Common myeloid progenitor, CD34-positive (primary cell): ENCODE measurements at regions not wholly inside any gene's neighbourhood (a gene's known extent, or its start where the extent isn't known, plus 50 kb on each side); places are given as distances from the start of the nearest gene placed in this dataset.

Experiments
- CTCF ChIA-PET: fragments of 350-600 bp; sonication (Branson Sonifier 250); formaldehyde crosslinking; loops from one replicate; lab custom pipeline; 2021; ENCODE audit warnings: antibody characterized with exemption; lab: Charles Lee
- POLR2A ChIA-PET: fragments of 350-600 bp; sonication (Branson Sonifier 250); formaldehyde crosslinking; loops from one replicate; lab custom pipeline; 2021; ENCODE audit warnings: antibody characterized with exemption; lab: Charles Lee
- DNase-seq, 3 donors: peaks; one replicate each; pipeline versions ENCODE4 v3.0.0 to v3.0.0-alpha.2; 2013
- H3K27ac ChIP-seq, 2 experiments: 1 replicate in 1 of 2; 2 replicates in 1 of 2; pipeline ENCODE4 v1.7.0; 2013; ENCODE audit warnings: inconsistent platforms in 2 of 2, low read length in 2 of 2, mild to moderate bottlenecking in 2 of 2, low read depth in 1 of 2, moderate library complexity in 1 of 2; ENCODE audit not compliant: severe bottlenecking in 2 of 2, insufficient read depth in 1 of 2, poor library complexity in 1 of 2
- H3K27me3 ChIP-seq, 5 experiments: replicated peaks in 2 of 5; 1 replicate in 3 of 5; 2 replicates in 2 of 5; pipeline versions ENCODE4 v1.6.1 to v1.7.0; 2013; ENCODE audit warnings: low read length in 4 of 5, mild to moderate bottlenecking in 2 of 5, moderate library complexity in 2 of 5, inconsistent platforms in 1 of 5; ENCODE audit not compliant: insufficient read depth in 5 of 5, control insufficient read depth in 4 of 5
- H3K36me3 ChIP-seq, 4 experiments: 1 replicate in 2 of 4; 2 replicates in 2 of 4; pipeline versions ENCODE4 v1.6.1 to v1.7.0; 2013; ENCODE audit warnings: low read length in 3 of 4, control low read depth in 1 of 4, mild to moderate bottlenecking in 1 of 4; ENCODE audit not compliant: control insufficient read depth in 4 of 4, insufficient read depth in 4 of 4
- H3K4me1 ChIP-seq, 4 experiments: 1 replicate in 3 of 4; 2 replicates in 1 of 4; pipeline versions ENCODE4 v1.6.1 to v1.7.1; 2013; ENCODE audit warnings: low read length in 3 of 4, mild to moderate bottlenecking in 3 of 4, control low read depth in 1 of 4, inconsistent platforms in 1 of 4, moderate library complexity in 1 of 4; ENCODE audit not compliant: control insufficient read depth in 4 of 4, insufficient read depth in 4 of 4; ENCODE audit errors: control extremely low read depth in 1 of 4
- H3K4me3 ChIP-seq, 7 experiments: 1 replicate in 4 of 7; 2 replicates in 3 of 7; pipeline versions ENCODE4 v1.5.1 to v1.7.0; 2013; ENCODE audit warnings: mild to moderate bottlenecking in 7 of 7, low read length in 6 of 7, moderate library complexity in 6 of 7, inconsistent platforms in 2 of 7, low read depth in 2 of 7, control low read depth in 1 of 7; ENCODE audit not compliant: insufficient read depth in 4 of 7, control insufficient read depth in 1 of 7; ENCODE audit errors: extremely low read depth in 1 of 7
- H3K9me3 ChIP-seq, 5 experiments: 1 replicate in 4 of 5; 2 replicates in 1 of 5; pipeline versions ENCODE4 v1.6.1 to v1.7.1; 2013; ENCODE audit warnings: low read length in 4 of 5, mild to moderate bottlenecking in 2 of 5, inconsistent platforms in 1 of 5, low read depth in 1 of 5, moderate library complexity in 1 of 5; ENCODE audit not compliant: control insufficient read depth in 4 of 5, insufficient read depth in 2 of 5; ENCODE audit errors: control extremely low read depth in 1 of 5
- WGBS: methylation state at CpG from one replicate; pipeline ENCODE4 v1.1.5; 2013; ENCODE audit not compliant: insufficient coverage; 5-methylcytosine and 5-hydroxymethylcytosine counted together

DNA sequence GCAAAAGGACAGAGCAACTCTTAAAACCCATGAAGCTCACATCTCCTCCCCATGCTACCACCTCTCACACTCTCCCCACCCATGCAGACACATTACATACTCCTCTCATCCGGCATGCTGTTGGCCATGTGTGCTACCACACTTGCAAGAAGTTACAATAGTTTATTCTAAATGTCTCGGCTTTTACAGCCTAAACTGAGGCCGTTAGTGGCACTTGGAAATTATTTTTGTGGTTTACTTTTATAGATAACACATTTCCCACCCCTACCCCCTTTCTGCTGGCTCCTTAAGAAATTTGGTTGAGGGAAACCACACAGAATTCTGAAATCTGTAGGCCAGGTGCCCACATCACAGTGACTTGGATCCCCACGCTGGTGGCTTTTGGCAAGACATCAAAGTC, 141.1 kb upstream of the HHIP start:
- Histone ChIP-seq H3K9me3 (peaks cover 0 to 3% (median 0%) of the 10 kb centered on the region in 5 experiments), H3K4me3 (no peak overlapping the region), H3K36me3 (no peaks in the 10 kb centered on the region), H3K27me3 (no peaks in the 10 kb centered on the region), H3K4me1 (peaks cover 0 to 9% (median 0%) of the 10 kb centered on the region in 4 experiments), H3K27ac (no peak overlapping the region)
- CTCF ChIA-PET: no interaction called here
- WGBS: no CpG with 5 or more reads among the region's 4 CpGs
- no peak for DNase-seq
- POLR2A ChIA-PET: no interaction called here

DNA sequence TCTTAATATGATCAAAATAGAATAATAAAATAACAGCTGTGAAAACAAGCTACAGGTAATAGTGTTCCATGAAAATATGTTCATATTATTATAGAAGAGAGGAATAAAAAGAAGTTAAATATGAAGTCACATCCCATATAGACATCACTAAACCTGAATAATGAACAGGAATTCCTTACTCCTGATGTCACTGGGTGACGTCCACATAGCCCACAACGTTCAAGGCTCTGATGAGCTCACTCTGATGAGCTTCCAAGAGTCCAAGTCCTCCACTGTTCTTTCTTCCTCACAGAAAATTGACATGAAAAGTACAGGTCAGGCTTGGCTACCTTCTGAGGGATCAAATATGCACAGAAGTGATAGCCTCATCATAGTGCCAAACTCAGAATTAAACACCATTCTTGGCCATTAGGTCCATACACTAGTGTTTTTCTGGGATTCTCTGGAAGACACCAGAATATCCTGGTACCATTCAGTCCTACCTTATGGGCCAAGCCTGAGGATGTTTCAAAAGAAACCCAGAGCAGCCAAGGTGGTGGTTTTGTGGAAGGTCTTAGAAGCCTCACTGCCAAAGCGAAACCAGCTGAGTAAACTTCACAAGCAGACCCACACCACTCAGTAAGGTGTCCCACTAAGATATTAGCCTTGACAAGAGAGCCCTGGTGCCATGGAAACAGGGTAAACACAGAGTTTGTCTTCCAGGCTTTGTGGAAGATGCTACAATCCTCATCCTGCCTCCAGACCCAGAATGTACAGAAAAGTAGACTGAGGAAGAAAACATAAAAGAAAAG, 138.4 kb upstream of the HHIP start:
- Histone ChIP-seq H3K36me3 (no peaks in the 10 kb centered on the region), H3K27me3 (no peaks in the 10 kb centered on the region), H3K27ac (no peak overlapping the region), H3K4me1 (no peaks in the 10 kb centered on the region), H3K4me3 (no peak overlapping the region), H3K9me3 (no peaks in the 10 kb centered on the region)
- DNase-seq: no peak
- 95% methylated on average over 2 of the region's 3 CpGs for WGBS
- ChIA-PET POLR2A (no interaction called here), CTCF (no interaction called here)

DNA sequence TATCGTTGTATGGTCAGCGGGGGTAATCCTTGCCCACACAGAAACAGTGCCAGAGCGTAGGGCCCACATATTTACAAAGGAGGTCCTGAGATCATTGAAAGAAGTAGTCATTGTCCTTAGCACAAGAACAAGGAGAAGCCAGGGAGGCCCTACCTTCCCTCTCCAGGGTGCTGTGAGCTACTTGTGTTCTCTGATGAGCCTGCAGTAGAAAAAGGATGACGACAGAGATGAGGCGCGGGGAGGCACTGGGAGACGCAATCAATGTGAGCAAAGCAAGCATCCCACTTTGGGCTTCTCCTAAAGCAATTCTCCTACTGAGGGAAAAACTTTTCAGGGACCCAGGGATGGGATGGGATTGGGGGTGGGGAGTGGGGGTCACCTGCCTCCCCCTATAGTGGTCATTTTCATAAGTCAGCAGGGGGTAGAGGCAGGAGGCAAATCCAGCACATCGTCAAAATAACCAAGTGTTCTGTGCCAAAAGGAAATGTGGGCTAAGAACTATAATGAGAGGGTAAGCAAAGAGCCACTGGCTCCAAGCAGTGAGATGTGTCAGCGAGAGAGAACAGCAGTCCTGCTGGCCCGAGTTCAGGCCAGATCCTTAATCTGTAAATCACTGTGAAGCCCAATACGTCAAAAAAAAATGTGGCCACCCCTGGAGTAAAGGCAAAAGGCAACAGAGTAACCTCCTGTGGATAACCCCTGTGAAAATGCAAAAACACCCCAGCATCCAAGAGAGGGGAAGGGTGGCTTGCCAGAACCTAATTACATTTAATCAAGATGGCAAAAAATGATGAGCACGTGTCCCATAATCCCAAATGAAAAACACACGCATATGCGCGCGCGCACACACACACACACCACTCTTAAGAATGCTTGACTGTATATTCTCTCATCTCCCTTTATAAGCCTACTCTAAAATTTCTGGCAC, 136.6 kb upstream of the HHIP start:
- CTCF ChIA-PET: no interaction called here
- POLR2A ChIA-PET: no interaction called here
- Histone ChIP-seq H3K36me3 (no peaks in the 10 kb centered on the region), H3K4me3 (no peak overlapping the region), H3K27me3 (no peaks in the 10 kb centered on the region), H3K9me3 (no peaks in the 10 kb centered on the region), H3K4me1 (no peaks in the 10 kb centered on the region), H3K27ac (no peak overlapping the region)
- DNase-seq: no peak
- WGBS: 83% methylated on average over 12 of the region's 17 CpGs

DNA sequence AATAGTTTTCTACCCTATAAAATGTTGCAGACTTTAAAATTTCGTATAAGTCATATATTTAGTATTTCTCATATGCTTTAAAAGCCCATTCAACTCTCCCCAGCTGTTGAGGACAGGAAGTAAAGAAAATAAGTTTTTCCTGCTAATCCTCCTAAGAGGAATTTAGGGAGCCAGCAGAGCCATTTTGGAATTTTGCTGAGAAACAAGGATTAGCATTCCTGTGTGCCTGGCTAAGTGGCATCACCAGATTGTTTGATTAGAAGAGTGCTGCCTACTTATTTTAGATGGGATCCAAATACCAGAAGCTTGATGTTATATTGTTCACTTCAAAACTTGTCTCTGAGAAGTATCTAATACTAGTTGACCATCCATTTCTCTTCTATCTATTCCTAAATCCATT, 131.2 kb upstream of the HHIP start:
- Histone ChIP-seq H3K27ac (no peak overlapping the region), H3K4me1 (no peaks in the 10 kb centered on the region), H3K36me3 (no peaks in the 10 kb centered on the region), H3K27me3 (peaks cover 0 to 4% (median 0%) of the 10 kb centered on the region in 5 experiments), H3K4me3 (no peak overlapping the region), H3K9me3 (peaks cover 0 to 2% (median 0%) of the 10 kb centered on the region in 5 experiments)
- ChIA-PET POLR2A (no interaction called here), CTCF (no interaction called here)
- no CpG with 5 or more reads among the region's 1 CpG for WGBS
- DNase-seq: no peak

DNA sequence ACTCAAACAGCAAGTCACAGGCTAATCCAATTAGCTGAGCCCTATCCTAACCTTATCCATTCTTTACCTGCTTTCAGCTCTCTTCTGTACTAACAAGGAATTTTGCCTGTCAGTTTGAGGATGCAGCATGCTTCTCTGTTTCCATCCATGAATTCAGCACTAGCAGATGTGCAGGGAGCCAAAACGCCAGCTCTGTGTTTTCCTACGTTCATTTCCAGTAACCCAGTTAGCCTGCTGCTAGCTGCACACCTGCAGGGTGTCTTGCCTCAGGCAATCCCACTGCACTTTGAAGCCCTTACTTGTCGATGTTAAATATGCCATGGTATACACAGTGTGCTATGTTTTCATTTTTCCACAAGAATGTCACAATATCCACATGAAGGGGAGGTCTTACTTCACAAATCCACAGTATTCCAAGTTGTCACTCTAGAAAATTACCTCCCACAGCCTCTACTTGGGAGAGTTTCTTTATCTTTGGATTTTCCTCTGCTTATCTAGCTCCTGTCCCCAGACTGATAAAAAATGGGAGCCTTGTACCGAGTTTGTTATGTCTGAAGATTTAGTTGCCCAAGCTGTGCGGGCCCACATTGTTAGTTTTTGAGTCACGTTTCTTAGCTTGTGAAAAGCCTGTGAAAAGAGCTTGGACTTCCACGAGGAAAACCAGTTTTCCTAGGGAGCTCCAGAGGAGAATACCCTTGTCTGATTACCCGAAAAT, 127.6 kb upstream of the HHIP start:
- CTCF ChIA-PET: interaction anchor here (1.3 kb wide), 1 partner anchor 284 kb away, joined by 3 read pairs; no protein-coding TSS in a partner anchor
- 95% methylated on average over 8 of the region's 8 CpGs for WGBS
- Histone ChIP-seq H3K4me3 (no peak overlapping the region), H3K4me1 (no peaks in the 10 kb centered on the region), H3K9me3 (peaks cover 0 to 2% (median 0%) of the 10 kb centered on the region in 5 experiments), H3K36me3 (no peaks in the 10 kb centered on the region), H3K27ac (no peak overlapping the region), H3K27me3 (peaks cover 0 to 6% (median 0%) of the 10 kb centered on the region in 5 experiments)
- POLR2A ChIA-PET: no interaction called here
- DNase-seq: no peak

DNA sequence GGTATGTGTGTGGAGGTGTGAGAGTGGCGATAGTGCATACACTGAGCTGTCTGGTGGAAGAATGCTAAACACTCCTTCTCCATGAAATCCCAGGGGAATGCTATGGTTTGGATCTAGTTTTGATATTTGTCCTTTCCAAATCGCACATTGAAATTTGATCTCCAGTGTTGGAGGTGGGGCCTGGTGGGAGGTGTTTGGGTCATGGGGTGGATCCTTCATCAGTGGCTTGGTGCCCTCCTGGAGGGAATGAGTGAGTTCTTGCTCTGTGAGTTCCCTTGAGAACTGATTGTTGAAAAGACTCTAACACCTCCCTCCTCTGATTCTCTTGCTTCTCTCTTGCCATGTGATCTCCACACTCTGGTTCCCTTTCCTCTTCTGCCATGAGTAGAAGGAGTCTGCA, 114.1 kb upstream of the HHIP start:
- no CpG with 5 or more reads among the region's 2 CpGs for WGBS
- ChIA-PET CTCF (no interaction called here), POLR2A (no interaction called here)

More for the DNA sequence above, 114.1 kb upstream of the HHIP start:
- Histone ChIP-seq H3K36me3 (no peaks in the 10 kb centered on the region), H3K4me1 (no peaks in the 10 kb centered on the region), H3K9me3 (no peaks in the 10 kb centered on the region), H3K27ac (no peak overlapping the region), H3K27me3 (peaks cover 0 to 2% (median 0%) of the 10 kb centered on the region in 5 experiments), H3K4me3 (no peak overlapping the region)
- DNase-seq: no peak
